ENCODE measurements at regions not wholly inside any gene's neighbourhood (a gene's known extent, or its start where the extent isn't known, plus 50 kb on each side); places are given as distances from the start of the nearest gene placed in this dataset.

- no peak for TF ChIP-seq CBX2 (IDR thresholded peaks at IDR 0.05; ENCODE audit: insufficient read depth, low read length, poor library complexity, severe bottlenecking)
- no peak for TF ChIP-seq SETDB1 (IDR thresholded peaks at IDR 0.05; ENCODE audit: low read length)
- no peak for TF ChIP-seq ZNF282 (CRISPR knock-in tag; IDR thresholded peaks at IDR 0.05)
- no peak for TF ChIP-seq SMARCA4 (IDR thresholded peaks at IDR 0.05)
- TF ChIP-seq STAG1 (CRISPR knock-in tag; IDR thresholded peaks at IDR 0.05; ENCODE audit: borderline replicate concordance): no peak
- no peak for TF ChIP-seq ZNF695 (CRISPR knock-in tag; IDR thresholded peaks at IDR 0.05)
These were observed 52.7 kb upstream of the FAT4 start (continued) for GRCh38 chr4:125262079-125262478.

GRCh38 chr4:125254106-125254505 lies 60.6 kb upstream of the FAT4 start:
- in situ Hi-C loops (cut with MboI): no loop called here
- Histone ChIP-seq H3K27ac (ENCODE audit: extremely low read depth, low read depth, low read length) (no peak overlapping the region), H2AFZ (ENCODE audit: low read depth, low read length) (no peak overlapping the region), H3K9me1 (ENCODE audit: control insufficient read depth, insufficient read depth, low read length) (no peaks in the 10 kb centered on the region), H3K9me3 (replicated peaks; ENCODE audit: control insufficient read depth, insufficient read depth, low read depth, low read length) (no peaks in the 10 kb centered on the region), H3K4me2 (ENCODE audit: insufficient read depth, low read length) (no peak overlapping the region), H3K79me2 (ENCODE audit: control insufficient read depth, insufficient read depth, low read length) (no peaks in the 10 kb centered on the region), H3K36me3 (ENCODE audit: control insufficient read depth, insufficient read depth, low read length) (no peaks in the 10 kb centered on the region), H3K27me3 (ENCODE audit: control insufficient read depth in 2 of 2, insufficient read depth in 2 of 2, low read length in 2 of 2) (no peaks in the 10 kb centered on the region), H4K20me1 (replicated peaks; ENCODE audit: control insufficient read depth, insufficient read depth, low read length) (no peaks in the 10 kb centered on the region), H3K9ac (ENCODE audit: insufficient read depth in 1 of 2, low read depth in 2 of 2, low read length in 2 of 2) (no peak overlapping the region), H3K4me3 (no peak overlapping the region), H3K4me1 (replicated peaks in 1 of 2; ENCODE audit: control insufficient read depth in 2 of 2, insufficient read depth in 2 of 2, low read length in 2 of 2) (no peaks in the 10 kb centered on the region)
- FAIRE-seq: no peak
- intact Hi-C loops (cut with micrococcal nuclease): no loop called here
- CTCF ChIA-PET (ENCODE audit: low intra/inter-chr PET ratio): no interaction called here
- WGBS (ENCODE audit: insufficient coverage, low coverage, missing lambda C conversion rate): 0% methylated on average over 1 of the region's 1 CpG
- POLR2A ChIA-PET: no interaction called here
- BruUV-seq (replicated peaks): no TSS peak
- ATAC-seq: no peak
- DNase-seq (ENCODE audit: extremely low read depth in 1 of 4, low spot score in 3 of 4): no peak
- TF ChIP-seq ZBTB1 (CRISPR knock-in tag; IDR thresholded peaks at IDR 0.05; ENCODE audit: borderline replicate concordance, low read depth) (no peak), EP400 (IDR thresholded peaks at IDR 0.05) (no peak), ARNT (IDR thresholded peaks at IDR 0.05) (no peak), NCOA6 (IDR thresholded peaks at IDR 0.05) (no peak), HES1 (IDR thresholded peaks at IDR 0.05; ENCODE audit: low read depth) (no peak), MNT (conservative IDR thresholded peaks at IDR 0.05) (no peak)
